A172 (cell line): ENCODE measurements at regions not wholly inside any gene's neighbourhood (a gene's known extent, or its start where the extent isn't known, plus 50 kb on each side); places are given as distances from the start of the nearest gene placed in this dataset.
"Not testable (repeated sequence)": the region's sequence is repeated elsewhere in the genome, so short reads cannot be mapped to it uniquely, and the experiment has no call there.

Source experiments
- DNase-seq: peaks from one replicate; pipeline ENCODE4 v3.0.0-alpha.2; 2015; ENCODE audit warnings: low spot score

DNA sequence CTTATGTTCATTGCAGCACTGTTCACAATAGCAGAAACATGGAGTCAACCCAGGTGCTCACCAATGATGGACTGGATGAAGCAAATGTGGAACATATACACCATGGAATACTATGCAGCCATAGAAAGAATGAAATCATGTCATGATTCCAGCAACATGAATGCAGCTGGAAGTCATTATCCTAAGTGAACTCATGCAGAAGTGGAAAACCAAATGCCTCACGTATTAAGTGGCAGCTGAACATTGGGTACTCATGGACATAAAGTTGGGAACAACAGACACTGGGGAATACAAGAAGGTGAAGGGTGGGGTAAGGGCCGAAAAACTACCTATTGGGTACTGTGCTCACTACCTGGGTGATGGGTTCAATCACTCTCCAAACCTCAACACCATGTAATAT is 915.9 kb downstream of the UQCRFS1 start:
- no peak for DNase-seq

DNA sequence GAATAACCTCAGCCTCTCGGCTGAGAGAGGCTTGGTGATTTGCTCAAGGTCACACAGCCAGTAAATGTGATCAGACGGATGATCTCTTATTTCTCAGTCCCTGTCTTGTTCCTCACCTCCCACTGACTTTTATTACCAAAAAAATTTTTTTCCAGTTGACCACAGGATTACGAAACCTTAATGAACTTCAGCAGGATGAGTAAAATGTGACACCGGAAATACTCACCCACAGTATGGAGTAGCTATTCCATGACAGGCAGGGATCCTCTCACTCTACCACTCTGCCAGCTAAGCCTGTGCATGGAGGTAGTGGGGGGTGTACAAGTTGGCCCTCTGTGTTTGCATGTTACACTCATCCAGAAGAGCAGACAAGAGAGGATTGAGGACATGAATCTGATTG is 916.4 kb downstream of the UQCRFS1 start:
- peak; percentile 75 for DNase-seq

DNA sequence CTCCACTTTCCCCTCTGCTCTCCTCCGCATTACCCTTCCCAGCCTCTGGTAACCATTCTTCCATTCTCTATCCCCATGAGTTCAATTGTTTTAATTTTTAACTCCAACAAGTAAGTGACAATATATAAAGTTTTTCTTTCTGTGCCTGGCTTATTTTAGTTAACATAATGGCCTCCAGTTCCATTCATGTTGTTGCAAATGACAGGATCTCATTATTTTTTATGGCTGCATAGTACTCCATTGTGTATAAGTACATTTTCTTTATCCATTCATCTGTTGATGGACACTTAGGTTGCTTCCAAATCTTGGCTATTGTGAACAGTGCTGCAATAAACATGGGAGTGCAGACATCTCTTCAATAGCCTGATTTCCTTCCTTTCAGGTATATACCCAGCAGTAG is 918.0 kb downstream of the UQCRFS1 start:
- not testable (repeated sequence) for DNase-seq

DNA sequence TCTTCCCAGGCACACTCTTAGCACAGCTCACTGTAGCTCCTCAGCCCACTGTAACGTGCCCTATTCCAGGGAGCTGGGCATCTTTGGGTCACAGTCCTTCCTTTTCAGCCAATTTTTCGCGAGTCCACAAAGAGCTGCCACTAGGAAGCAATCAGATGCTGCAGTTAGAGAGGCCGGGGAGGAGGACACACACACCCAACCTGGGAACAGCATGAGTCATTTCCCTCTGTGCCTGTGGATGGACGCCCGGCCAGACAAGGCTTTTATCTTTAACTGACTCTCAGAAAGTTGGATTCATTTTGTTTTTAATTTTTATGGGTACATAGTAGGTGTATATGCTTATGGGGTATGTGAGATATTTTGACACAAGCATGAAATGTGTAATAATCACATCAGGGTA is 918.6 kb downstream of the UQCRFS1 start:
- DNase-seq, result peak; percentile 87

DNA sequence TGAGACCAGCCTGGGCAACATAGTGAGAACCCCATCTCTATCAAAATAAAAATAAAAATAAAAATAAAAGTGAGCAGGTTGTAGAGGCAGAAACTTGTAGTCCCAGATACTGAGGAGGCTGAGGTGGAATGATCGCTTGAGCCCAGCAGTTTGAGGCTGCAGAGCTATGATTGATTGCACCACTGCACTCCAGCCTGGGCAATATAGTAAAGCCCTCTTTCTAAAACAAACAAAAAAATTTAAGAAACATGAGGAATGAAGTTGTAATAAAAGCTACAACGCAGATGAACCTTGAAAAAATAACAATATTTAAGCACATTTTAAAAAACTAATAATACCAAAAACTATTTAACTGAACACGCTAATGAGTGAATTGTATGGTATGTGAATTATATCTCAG is 919.3 kb downstream of the UQCRFS1 start:
- no peak for DNase-seq

DNA sequence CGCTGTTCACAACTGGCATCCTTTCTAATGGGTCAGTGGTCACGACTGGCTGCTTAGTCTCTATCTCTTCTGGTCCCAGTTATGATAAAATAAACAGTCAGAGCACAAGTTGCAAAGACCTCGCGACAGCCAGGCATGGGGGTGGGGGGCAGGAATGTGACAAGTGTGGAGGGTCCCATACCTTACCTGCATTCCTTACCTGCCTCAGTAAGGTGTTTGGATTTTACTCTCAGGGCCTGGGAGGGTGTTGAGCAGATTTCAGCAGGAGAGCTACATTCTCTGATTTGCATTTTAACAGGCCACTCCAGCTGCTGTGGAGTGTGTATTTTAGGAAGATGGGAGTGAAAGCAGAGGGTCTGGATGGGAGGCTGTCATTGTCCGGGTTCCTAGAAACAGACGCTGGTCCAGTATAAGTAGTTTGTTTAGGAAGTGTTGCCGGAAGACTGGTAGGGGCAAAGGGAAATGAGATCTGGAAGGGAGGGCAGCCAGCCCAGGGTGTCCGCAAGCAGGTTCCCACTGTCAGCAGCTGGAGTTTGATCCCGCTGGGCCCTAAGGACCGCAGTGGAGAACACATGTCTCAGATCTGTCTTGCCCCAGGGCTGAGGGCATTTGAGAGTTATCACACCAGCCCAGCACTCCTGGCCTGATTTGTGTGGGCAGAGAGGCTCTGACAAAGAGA is 920.0 kb downstream of the UQCRFS1 start:
- DNase-seq, result no peak

DNA sequence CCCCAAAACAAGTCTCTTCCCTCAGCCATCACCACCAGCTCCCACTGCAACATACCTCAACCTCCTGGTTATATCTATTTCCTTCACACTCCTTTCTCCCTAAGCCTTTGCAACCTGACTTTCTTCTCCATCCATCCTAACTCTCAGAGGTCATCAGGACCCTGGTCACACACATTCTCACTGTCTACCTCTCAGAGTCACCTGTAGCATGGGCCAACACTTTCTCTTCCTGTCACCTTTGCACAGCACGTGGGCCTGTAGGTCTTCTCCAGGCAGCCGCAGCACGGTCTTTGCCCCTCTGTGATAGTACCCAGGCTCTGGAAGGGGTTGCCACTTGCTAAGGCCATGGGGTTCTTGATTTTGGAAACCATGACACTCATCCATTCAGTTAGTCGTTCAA is 921.1 kb downstream of the UQCRFS1 start:
- no peak for DNase-seq

DNA sequence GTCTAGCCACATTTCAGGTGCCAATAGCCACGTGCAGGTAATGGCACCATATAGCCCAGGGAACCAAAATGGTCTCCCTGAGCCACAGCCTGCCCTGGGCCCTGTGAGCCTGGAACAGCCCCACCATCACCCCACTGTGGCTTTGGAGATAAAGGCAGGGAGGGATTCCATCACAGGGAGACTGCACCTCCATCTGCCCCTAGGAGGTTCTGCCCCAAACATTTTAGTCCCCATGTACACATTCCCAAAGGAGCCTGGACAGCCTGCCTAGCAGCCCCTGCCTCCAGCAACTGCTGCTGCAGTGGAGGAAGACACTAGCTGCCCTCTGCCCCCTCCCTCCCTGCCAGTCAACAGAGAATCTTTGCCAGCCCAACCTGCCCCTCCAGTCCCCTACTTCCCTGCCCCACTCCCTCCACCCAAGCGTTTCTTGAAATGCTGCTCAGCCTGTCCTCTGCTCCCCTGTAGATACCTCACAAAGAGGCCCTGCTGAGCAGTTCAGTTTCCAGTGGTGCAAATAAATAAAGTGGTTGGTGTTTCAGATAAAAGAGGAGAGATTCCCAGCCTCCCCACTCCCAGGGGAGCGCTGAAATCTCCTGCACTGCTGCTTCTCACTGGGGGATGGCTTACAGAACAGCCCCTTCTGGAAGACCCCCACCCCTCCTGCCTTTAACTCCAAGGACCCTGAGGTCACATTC is 921.8 kb downstream of the UQCRFS1 start:
- DNase-seq, result no peak

DNA sequence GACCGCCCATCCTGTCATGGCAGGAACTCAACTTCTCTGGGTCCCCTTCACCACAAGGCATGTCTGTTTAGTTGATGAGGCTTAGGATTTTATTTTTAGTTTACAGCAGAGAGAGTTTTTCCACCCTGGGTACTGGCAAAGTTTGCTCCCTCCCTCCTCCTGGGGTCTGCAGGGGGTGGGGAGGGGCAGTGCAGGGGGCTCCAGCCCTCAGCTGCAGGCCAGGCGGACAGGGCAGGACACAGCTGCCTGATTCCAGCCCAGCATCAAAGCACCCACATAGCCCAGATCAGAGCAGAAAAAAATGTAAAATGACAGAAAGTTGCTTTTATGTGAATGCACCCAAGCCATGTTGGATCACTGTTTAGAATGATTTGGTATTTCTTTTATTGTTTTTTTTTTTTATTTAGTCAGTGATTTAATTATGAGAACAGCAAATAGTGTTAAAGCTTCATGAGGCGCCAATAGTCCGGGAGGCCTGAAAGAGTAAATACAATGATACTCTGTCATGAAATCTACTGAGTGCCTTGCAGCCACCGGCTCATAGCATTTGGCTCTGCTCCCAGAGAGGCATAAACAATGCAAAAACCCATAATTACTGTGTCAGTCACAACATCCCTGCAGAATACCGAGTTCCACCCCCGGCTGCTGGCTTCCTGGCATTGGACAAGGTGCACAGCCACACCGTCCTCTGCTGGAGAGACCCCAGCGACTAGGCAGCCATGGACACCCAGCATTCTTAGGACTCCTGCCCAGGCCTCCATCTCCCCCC is 923.5 kb downstream of the UQCRFS1 start:
- DNase-seq, result peak; percentile 78

DNA sequence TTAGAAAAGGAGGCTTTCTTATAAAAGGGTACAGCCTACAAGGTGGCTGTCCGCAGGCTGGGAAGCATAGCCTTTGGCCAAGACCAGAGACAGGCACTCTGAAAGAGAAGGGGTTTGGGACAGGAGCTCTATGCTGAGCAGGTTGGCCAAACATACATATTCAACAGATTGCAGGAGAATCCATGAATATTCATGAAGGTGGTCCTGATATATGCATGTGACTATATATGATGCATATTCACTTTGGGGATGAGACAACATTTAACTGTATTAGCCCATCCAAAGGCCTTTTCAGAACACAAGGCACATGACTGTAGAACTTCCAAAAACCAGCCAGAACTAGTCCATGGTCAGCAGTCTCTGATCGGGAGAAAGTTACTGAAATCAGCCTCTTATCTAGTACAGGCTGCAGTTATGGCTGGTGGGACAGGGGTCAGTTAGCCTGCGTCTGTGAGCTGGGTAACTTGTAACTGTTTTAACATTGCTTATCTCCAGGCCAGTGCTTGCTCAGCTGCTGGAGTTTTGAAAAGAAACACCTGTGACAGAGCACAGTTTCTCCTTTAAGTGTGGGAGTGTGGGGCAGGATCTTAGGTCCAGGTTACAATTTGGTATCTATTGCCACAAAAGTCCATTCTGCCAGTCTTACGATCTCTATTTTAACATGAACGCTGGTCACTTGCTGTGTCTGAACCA is 924.2 kb downstream of the UQCRFS1 start:
- DNase-seq, result no peak

DNA sequence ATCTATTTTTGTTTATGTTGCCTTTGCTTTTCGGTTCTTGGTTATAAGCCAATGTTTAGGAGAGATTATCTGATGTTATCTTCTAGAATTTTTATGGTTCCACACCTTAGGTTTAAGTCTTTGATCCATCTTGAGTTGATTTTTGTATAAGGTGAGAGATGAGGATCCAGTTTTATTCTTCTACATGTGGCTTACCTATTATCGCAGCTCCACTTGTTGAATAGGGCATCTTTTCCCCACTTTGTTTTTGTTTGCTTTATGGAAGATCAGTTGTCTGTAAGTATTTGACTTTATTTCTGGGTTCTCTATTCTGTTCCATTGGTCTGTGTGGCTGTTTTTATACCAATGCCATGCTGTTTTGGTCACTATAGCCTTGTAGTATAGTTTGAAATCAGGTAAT is 927.0 kb downstream of the UQCRFS1 start:
- no peak for DNase-seq

DNA sequence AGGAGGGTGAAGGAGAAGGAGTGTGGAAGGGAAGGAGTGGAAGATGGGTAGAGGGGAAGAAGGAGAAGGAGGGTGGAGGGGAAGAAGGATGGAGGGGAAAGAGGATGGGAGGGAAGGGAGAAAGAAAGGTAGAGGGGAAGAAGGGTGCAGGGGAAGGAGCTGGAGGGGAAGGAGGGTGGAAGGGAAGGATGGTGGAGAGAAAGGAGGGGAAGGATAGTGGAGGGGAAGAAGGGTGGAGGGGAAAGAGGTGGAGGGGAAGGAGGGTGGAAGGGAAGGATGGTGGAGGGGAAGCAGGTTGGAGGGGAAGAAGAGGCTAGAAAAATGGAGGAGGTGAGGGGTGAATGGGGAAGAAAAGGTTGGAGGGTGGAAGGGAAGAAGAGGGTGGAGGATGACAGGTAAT is 927.9 kb downstream of the UQCRFS1 start:
- no peak for DNase-seq

DNA sequence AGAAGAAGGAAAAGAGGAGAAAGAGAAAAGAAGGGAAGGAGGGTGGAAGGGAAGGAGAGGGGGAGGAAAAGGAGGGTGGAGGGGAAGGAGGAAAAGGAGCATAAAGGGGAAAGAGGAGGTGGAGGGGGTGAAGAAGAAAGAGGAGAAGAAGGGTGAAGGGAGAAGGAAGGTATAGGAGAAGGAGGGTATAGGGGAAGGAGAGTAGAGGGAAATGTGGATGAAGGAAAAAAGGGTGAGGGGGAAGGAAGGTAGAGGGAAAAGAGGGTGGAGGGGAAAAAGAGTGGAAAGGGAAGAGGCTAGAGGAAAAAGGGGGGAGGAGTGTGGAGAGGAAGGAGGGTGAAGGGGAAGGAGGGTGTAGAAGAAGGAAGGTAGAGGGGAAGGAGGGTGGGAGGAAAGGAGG is 928.6 kb downstream of the UQCRFS1 start:
- DNase-seq, result no peak

DNA sequence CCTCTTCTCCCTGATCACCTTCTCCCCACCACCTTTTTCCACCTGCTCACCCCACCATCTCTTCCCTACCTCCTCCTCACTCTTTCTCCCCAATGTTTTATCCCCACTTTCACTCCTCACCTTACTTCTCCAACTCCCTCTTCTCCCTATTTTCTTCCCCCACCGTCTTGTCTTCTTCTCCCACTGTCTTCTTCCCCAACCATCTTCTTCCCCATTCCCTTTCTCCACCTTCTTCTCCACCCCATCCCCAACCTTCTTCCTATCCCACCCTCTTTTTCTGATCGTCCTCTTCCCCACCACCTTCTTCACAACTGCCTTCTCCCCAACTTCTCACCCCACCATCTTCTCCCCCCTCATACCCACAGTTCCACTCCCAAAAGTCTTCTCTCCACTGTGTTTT is 929.4 kb downstream of the UQCRFS1 start:
- DNase-seq, result no peak

DNA sequence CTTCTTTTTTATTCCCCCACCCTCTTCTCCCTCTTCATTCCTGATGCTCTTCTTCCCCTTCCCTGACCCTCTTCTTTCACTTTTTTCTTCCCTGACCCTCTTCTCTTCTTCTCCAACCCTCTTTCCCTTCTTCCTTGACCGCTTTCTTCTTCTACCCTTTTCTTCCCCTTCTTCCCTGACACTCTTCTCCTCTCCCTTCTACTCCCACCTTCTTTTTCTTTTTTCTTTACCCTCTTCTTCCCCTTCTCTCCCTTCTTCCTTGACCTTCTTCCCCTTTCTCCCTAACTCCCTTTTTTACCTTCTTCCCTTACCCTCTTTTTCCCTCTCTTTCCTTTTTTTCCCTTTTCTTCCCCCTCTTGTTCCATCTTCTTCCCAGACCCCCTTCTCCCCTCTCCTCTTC is 931.3 kb downstream of the UQCRFS1 start:
- DNase-seq, result no peak

DNA sequence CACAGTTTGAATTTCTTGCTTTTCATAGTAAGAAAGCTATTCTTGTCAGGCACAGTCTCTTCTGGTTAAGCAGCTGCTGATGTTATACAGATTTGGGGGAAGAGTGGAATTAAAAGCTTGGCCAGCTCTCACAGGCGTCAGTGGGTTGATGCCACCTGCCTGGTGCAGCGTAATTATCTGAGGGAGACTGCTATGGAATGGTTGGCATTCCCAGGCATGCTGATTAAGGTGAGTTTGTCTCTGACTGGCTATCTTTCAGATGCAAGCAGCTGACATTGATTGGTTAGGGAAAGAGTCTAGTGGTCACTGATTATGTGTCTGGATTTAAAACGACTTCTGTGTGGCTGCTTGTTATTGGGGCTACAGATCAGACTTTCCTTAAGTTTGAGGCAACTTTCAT is 948.4 kb downstream of the UQCRFS1 start:
- no peak for DNase-seq

DNA sequence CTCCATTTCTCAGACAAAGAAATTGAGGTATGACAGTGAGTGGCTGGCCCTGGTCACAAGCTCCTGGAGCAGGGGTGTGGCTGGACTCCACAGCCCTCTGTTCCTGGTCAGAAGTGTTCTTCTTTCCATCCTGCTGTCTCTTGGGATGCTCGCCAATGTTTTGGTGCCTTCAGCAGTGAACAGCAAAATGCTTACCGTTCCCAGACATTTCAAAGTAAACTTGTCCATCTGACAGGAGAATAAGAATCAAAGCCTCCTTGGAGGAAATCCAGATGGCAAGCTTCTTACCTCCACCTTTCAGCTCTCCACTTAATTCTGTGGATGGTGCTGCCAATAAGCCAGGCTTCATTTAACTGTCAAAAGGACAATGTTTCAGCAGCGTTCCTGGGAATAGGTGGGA is 954.1 kb downstream of the UQCRFS1 start:
- no peak for DNase-seq

DNA sequence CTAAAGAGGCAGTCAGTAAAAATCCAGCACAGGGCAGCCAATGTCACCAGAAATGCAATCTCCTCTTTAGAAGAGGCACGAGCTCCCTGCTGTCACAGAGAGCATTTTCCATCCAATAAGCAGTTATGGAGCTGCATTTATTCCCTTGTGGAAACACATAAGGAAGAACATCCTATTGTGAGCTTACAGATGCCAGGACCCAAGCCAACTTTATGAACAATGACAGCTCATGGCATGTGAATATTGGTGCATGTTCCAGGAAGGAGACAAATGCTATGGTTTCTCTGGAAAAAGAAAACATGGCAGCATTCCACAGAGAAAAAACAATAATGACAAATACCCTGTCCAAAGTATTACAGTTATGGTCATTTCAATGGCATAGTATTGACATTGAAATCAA is 955.6 kb downstream of the UQCRFS1 start:
- no peak for DNase-seq

DNA sequence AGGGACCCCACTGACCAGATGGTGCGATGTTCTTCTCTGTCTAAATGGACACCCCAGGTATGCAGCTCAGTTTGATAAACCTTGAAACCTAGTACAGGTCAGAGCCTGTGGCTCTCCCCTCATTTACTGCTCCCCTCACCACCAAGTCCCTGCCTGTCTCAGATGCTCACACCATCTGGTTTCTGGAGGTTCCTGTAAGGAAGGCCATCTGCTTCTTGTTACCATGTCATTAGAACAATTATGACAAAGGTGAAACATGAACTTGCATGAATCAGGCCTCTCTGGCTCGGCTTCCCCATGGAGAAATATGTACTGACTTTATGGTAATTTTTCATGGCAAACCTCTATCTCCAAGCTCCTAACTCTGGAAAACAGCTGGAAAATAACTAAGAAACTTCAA is 965.7 kb downstream of the UQCRFS1 start:
- DNase-seq, result no peak

DNA sequence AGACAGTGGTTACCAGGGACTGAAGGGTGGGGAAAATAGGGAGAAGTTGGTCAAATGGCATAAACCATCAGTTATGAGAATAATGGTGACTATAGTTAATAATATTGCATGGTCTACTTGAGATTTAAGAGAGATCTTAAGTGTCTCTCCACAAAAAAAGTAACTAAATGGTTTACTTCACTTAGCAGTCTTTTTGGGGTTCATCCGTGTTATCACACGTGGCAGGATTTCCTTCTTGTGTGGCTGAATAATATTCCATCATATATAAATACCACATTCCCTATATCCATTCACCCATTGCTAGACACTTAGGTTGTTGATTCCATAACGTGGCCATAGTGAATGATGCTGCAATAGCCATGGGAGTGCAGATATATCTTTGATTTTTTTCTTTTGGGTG is 967.0 kb downstream of the UQCRFS1 start:
- DNase-seq, result no peak

DNA sequence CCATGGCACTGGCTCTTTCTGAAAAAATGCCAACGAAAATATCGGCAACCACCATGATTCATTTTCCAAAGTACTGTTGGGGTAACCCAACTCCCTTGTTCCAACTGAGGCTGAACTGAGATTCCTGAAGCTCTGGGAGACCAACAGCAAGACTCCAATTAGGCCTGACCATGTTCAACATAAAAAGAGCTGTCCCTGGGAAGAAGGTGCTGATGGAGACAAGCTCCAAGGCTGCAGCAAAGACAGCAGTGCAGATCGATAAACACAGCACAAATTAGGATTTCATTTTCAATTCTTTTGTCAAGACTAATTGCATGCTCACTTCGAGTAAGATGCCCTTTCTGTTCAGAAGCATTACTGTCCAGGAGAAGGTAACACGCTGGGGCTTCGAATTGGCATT is 968.0 kb downstream of the UQCRFS1 start:
- DNase-seq, result no peak

DNA sequence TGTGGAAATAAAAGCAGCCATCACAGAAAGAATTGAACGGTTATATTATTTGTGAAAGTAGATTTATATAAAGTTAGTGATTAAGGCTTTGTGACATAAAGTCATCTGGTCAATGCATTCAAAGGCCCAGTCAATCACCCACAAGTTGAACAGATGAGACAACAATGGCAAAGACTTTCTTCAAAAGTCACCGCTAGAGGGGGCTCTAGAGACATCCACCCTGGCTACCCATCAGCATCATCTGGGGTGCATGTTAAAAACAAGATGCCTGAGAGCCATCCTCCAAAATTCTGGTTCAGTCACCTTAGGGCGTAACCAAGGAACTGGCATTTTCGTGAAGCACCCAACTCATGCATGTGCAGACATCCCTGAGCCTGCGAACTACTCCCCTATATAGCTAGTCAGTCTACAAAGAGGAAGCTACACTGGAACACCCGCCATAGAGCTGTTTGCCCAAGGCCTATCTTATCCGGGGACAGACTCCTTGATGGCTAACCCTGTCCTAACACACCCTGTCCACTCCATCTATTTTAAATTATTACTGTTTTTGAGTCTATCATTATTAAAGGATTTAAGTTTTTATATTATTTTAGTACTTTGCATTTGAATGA is 970.5 kb downstream of the UQCRFS1 start:
- DNase-seq, result peak; percentile 55
